ENCODE measurements at regions not wholly inside any gene's neighbourhood (a gene's known extent, or its start where the extent isn't known, plus 50 kb on each side); places are given as distances from the start of the nearest gene placed in this dataset.

DNA sequence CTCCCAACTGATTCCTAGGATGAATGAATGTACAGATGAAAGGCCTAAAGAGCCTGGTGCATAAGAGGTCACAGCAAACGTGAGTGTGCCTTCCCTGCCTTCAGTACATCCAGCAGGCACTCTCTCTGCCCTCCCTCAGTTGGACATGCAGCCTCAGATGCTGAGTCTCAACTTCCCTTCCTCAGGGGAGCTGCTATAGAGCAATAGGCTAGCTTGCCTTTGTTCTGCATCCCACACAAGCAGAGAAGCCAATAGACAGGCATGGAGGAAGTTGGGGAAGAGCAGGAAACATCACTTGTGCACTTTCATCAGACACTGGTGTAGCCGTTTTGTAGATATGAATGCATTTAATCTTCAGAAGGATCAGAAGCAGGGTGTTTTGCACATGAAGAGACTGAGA lies 147.5 kb upstream of the THBS1 start:
- no peaks in the 10 kb centered on the region for H4K20me1 ChIP-seq (ENCODE audit: insufficient read depth, low read length)

GRCh38 chr15:39434163-39434562 lies 146.7 kb upstream of the THBS1 start:
- H3K27me3 ChIP-seq (ENCODE audit: insufficient read depth, low read length), result no peaks in the 10 kb centered on the region
- no peaks in the 10 kb centered on the region for H3K36me3 ChIP-seq (ENCODE audit: insufficient read depth, low read length)
- no peaks in the 10 kb centered on the region for H3K9me3 ChIP-seq (ENCODE audit: low read length)
- no peak overlapping the region for H3K27ac ChIP-seq (ENCODE audit: low read depth, low read length, poor library complexity, severe bottlenecking)
- H3K9me2 ChIP-seq (ENCODE audit: low read depth, low read length), result no peaks in the 10 kb centered on the region
- H4K20me1 ChIP-seq (ENCODE audit: insufficient read depth, low read length), result no peaks in the 10 kb centered on the region
- H3K79me2 ChIP-seq (ENCODE audit: insufficient read depth, low read length), result no peaks in the 10 kb centered on the region
- no peak overlapping the region for H2AFZ ChIP-seq (ENCODE audit: low read length)
- H3K4me2 ChIP-seq (ENCODE audit: low read length), result no peak overlapping the region
- H3K4me3 ChIP-seq (ENCODE audit: low read depth, low read length, poor library complexity, severe bottlenecking), result no peak overlapping the region
- no peak overlapping the region for H3K9ac ChIP-seq (ENCODE audit: low read length)
- TF ChIP-seq CTCF (IDR thresholded peaks at IDR 0.05; ENCODE audit: low read length), result no peak
- TF ChIP-seq EZH2 (IDR thresholded peaks at IDR 0.05; ENCODE audit: borderline replicate concordance, low read length), result no peak
- no peaks in the 10 kb centered on the region for H3K4me1 ChIP-seq (ENCODE audit: insufficient read depth, low read length, severe bottlenecking)
- H3F3A ChIP-seq (ENCODE audit: insufficient read depth, low read length), result no peaks in the 10 kb centered on the region

More for the DNA sequence above, 147.5 kb upstream of the THBS1 start:
- no peak overlapping the region for H3K27ac ChIP-seq (ENCODE audit: low read depth, low read length, poor library complexity, severe bottlenecking)
- no peaks in the 10 kb centered on the region for H3K27me3 ChIP-seq (ENCODE audit: insufficient read depth, low read length)
- no peaks in the 10 kb centered on the region for H3K9me2 ChIP-seq (ENCODE audit: low read depth, low read length)
- no peak overlapping the region for H3K4me2 ChIP-seq (ENCODE audit: low read length)
- no peaks in the 10 kb centered on the region for H3K36me3 ChIP-seq (ENCODE audit: insufficient read depth, low read length)
- no peak overlapping the region for H3K4me3 ChIP-seq (ENCODE audit: low read depth, low read length, poor library complexity, severe bottlenecking)
- no peak overlapping the region for H2AFZ ChIP-seq (ENCODE audit: low read length)
- no peak overlapping the region for H3K9ac ChIP-seq (ENCODE audit: low read length)
- no peaks in the 10 kb centered on the region for H3K79me2 ChIP-seq (ENCODE audit: insufficient read depth, low read length)
- no peaks in the 10 kb centered on the region for H3K9me3 ChIP-seq (ENCODE audit: low read length)
- H3F3A ChIP-seq (ENCODE audit: insufficient read depth, low read length), result no peaks in the 10 kb centered on the region
- TF ChIP-seq CTCF (IDR thresholded peaks at IDR 0.05; ENCODE audit: low read length) (no peak), EZH2 (IDR thresholded peaks at IDR 0.05; ENCODE audit: borderline replicate concordance, low read length) (no peak)
- no peaks in the 10 kb centered on the region for H3K4me1 ChIP-seq (ENCODE audit: insufficient read depth, low read length, severe bottlenecking)

DNA sequence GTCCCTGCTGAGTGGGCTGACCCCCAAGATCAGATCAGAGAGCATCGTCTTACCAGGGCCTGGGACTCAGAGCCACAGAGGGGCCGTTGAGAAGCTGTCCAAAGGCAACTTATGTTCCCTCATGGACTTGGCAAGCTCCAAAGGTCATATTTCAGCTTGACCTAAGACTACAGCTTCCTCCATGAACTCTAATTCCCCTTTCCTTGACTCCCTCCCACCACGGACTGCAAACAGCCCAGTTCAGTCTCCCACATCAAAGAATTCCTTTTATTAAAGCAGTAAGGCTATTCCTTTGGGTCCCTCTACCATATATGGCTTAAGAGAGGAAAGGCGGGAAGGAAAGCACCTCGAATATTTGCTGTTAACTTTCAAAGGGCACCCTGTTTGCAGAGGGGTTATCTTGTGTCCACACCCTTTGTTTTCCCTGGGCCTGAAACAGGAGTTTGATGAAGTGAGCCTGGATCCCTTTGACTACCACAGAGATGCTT lies 146.1 kb upstream of the THBS1 start:
- Histone ChIP-seq H3K9me2 (ENCODE audit: low read depth, low read length) (no peaks in the 10 kb centered on the region), H3K4me1 (ENCODE audit: insufficient read depth, low read length, severe bottlenecking) (no peaks in the 10 kb centered on the region), H3F3A (ENCODE audit: insufficient read depth, low read length) (no peaks in the 10 kb centered on the region), H3K9ac (ENCODE audit: low read length) (no peak overlapping the region), H3K9me3 (ENCODE audit: low read length) (no peaks in the 10 kb centered on the region), H3K27ac (ENCODE audit: low read depth, low read length, poor library complexity, severe bottlenecking) (no peak overlapping the region), H2AFZ (ENCODE audit: low read length) (no peak overlapping the region), H4K20me1 (ENCODE audit: insufficient read depth, low read length) (no peaks in the 10 kb centered on the region), H3K27me3 (ENCODE audit: insufficient read depth, low read length) (no peaks in the 10 kb centered on the region), H3K79me2 (ENCODE audit: insufficient read depth, low read length) (no peaks in the 10 kb centered on the region), H3K36me3 (ENCODE audit: insufficient read depth, low read length) (no peaks in the 10 kb centered on the region), H3K4me2 (ENCODE audit: low read length) (no peak overlapping the region), H3K4me3 (ENCODE audit: low read depth, low read length, poor library complexity, severe bottlenecking) (no peak overlapping the region)
- TF ChIP-seq CTCF (IDR thresholded peaks at IDR 0.05; ENCODE audit: low read length) (no peak), EZH2 (IDR thresholded peaks at IDR 0.05; ENCODE audit: borderline replicate concordance, low read length) (no peak)
